LNCaP clone FGC (cell line): ENCODE measurements at regions not wholly inside any gene's neighbourhood (a gene's known extent, or its start where the extent isn't known, plus 50 kb on each side); places are given as distances from the start of the nearest gene placed in this dataset.

ENCODE experiments used
- DNase-seq: peaks from one replicate; pipeline ENCODE4 v3.0.0-alpha.2; 2011; ENCODE audit warnings: low read depth
- H3K4me3 ChIP-seq: 2 replicates; pipeline ENCODE4 v1.5.1; 2011; ENCODE audit warnings: mild to moderate bottlenecking, low read depth, low read length, control low read depth
- CTCF ChIP-seq: IDR thresholded peaks from 2 replicates; pipeline ENCODE4 v1.5.1; 2012; ENCODE audit warnings: mild to moderate bottlenecking; ENCODE audit not compliant: control insufficient read depth, insufficient read depth; ENCODE audit errors: extremely low read depth

- DNase-seq: no peak
- H3K4me3 ChIP-seq: no peak overlapping the region
- no peak for TF ChIP-seq CTCF
These were observed 182.3 kb upstream of the LPP start for GRCh38 chr3:187971629-187972028.

GRCh38 chr3:187972454-187972853, 181.5 kb upstream of the LPP start:
- H3K4me3 ChIP-seq: no peak overlapping the region
- TF ChIP-seq CTCF: no peak
- no peak for DNase-seq

- no peak for TF ChIP-seq CTCF
- H3K4me3 ChIP-seq: no peak overlapping the region
- DNase-seq: no peak
These were observed 179.7 kb upstream of the LPP start for GRCh38 chr3:187973977-187974870.

GRCh38 chr3:187974871-187975271, 179.1 kb upstream of the LPP start:
- DNase-seq: no peak
- no peak overlapping the region for H3K4me3 ChIP-seq
- no peak for TF ChIP-seq CTCF

GRCh38 chr3:187975561-187976364, 178.2 kb upstream of the LPP start:
- DNase-seq: no peak
- H3K4me3 ChIP-seq: no peak overlapping the region
- no peak for TF ChIP-seq CTCF

GRCh38 chr3:187976365-187976900, 177.5 kb upstream of the LPP start:
- DNase-seq: no peak
- no peak overlapping the region for H3K4me3 ChIP-seq
- no peak for TF ChIP-seq CTCF
